Skeletal muscle satellite cell (primary cell): ENCODE measurements at regions not wholly inside any gene's neighbourhood (a gene's known extent, or its start where the extent isn't known, plus 50 kb on each side); places are given as distances from the start of the nearest gene placed in this dataset. TPM values are rescaled to one million over a fixed set of nuclear protein-coding genes. Genes with fewer than 3 reads are reported as not detected.

Experiments
- H3K27me3 ChIP-seq: 2 replicates; pipeline ENCODE4 v1.7.0; 2013; ENCODE audit warnings: low read length; ENCODE audit not compliant: control insufficient read depth, insufficient read depth
- H3K36me3 ChIP-seq: 2 replicates; pipeline ENCODE4 v1.7.0; 2013; ENCODE audit warnings: mild to moderate bottlenecking, control low read depth, low read length; ENCODE audit not compliant: insufficient read depth
- H3K4me1 ChIP-seq: 2 replicates; pipeline ENCODE4 v1.7.0; 2013; ENCODE audit warnings: low read length; ENCODE audit not compliant: control insufficient read depth, insufficient read depth
- H3K4me2 ChIP-seq: 2 replicates; pipeline ENCODE4 v1.7.0; 2013; ENCODE audit warnings: mild to moderate bottlenecking, low read length
- H3K4me3 ChIP-seq: 2 replicates; pipeline ENCODE4 v1.7.0; 2013; ENCODE audit warnings: low read length
- H3K9ac ChIP-seq: 2 replicates; pipeline ENCODE4 v1.7.0; 2013; ENCODE audit warnings: mild to moderate bottlenecking, low read depth, low read length, moderate library complexity
- H3K9me3 ChIP-seq: replicated peaks from 2 replicates; pipeline ENCODE4 v1.7.0; 2013; ENCODE audit warnings: mild to moderate bottlenecking, control low read depth, low read length
- small RNA-seq: library from RNA; depleted of rRNA; stranded (forward); fragments of <200 nt; gene quantifications from one replicate; pipeline ENCODE3, GENCODE V24; 2012

- Histone ChIP-seq H3K36me3 (no peaks in the 10 kb centered on the region), H3K27me3 (peaks cover 7% of the 10 kb centered on the region), H3K4me2 (peak overlapping the region; percentile 32), H3K4me1 (peaks cover 3% of the 10 kb centered on the region), H3K9ac (no peak overlapping the region), H3K9me3 (no peaks in the 10 kb centered on the region), H3K4me3 (no peak overlapping the region)
Measured at GRCh38 chr14:51807356-51807755, 53.1 kb upstream of the GNG2 start.

Small RNA genes in the stretch of these regions (small RNA-seq; reads per million reads assigned to genes)
- gene AL079307.3, result not detected
